ENCODE measurements at regions not wholly inside any gene's neighbourhood (a gene's known extent, or its start where the extent isn't known, plus 50 kb on each side); places are given as distances from the start of the nearest gene placed in this dataset.

- no peak for TF ChIP-seq EZH2phosphoT487 (IDR thresholded peaks at IDR 0.05; ENCODE audit: low read depth)
- no peak for TF ChIP-seq CTCF (IDR thresholded peaks at IDR 0.05; ENCODE audit: low read depth, low read length)
- H3K27me3 ChIP-seq (ENCODE audit: low read depth, low read length): peaks cover 22% of the 10 kb centered on the region; the same call in 1 of the 2 replicates
- H3K9me3 ChIP-seq (ENCODE audit: insufficient read depth, low read length): no peaks in the 10 kb centered on the region
- H3K79me2 ChIP-seq (ENCODE audit: low read length): no peaks in the 10 kb centered on the region
- no peaks in the 10 kb centered on the region for H3K36me3 ChIP-seq (replicated peaks; ENCODE audit: low read depth, low read length)
- H3K27ac ChIP-seq (ENCODE audit: low read length): no peak overlapping the region
- H3K4me2 ChIP-seq (ENCODE audit: low read length): no peak overlapping the region
- no peak overlapping the region for H3K9ac ChIP-seq (ENCODE audit: low read length)
- no peaks in the 10 kb centered on the region for H3K4me1 ChIP-seq (ENCODE audit: low read length)
- no peaks in the 10 kb centered on the region for H4K20me1 ChIP-seq (ENCODE audit: insufficient read depth, low read length)
- H2AFZ ChIP-seq (ENCODE audit: low read depth, low read length): no peak overlapping the region
- no peak overlapping the region for H3K4me3 ChIP-seq (ENCODE audit: low read length)
Measured at GRCh38 chr6:6521961-6522482, 66.5 kb upstream of the LY86 start.

DNA sequence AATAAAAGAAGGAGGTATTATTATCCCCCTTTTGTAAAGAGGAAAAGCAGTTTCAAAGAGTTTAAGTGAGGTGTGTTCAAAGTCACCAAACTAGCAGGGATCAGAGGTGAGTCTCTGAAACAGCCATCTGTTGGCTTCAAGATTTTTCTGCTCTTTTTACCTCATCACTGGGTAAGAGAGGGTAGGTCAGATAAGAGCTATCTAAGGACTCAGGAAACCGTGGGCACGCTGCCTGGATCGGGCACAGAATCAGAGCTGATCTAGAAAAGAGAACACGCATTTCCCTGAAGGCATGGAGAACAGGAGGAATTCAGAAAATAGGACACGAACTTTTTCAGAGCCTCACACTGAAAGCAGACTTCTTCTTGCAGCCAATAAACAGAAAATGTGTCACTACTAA lies 65.8 kb upstream of the LY86 start:
- H3K4me3 ChIP-seq (ENCODE audit: low read length): no peak overlapping the region
- H3K4me2 ChIP-seq (ENCODE audit: low read length): no peak overlapping the region
- H3K27me3 ChIP-seq (ENCODE audit: low read depth, low read length): peaks cover 16% of the 10 kb centered on the region; the same call in 1 of the 2 replicates
- H3K4me1 ChIP-seq (ENCODE audit: low read length): no peaks in the 10 kb centered on the region
- H2AFZ ChIP-seq (ENCODE audit: low read depth, low read length): no peak overlapping the region
- no peaks in the 10 kb centered on the region for H3K9me3 ChIP-seq (ENCODE audit: insufficient read depth, low read length)
- H3K79me2 ChIP-seq (ENCODE audit: low read length): no peaks in the 10 kb centered on the region
- H3K36me3 ChIP-seq (replicated peaks; ENCODE audit: low read depth, low read length): no peaks in the 10 kb centered on the region
- H3K9ac ChIP-seq (ENCODE audit: low read length): no peak overlapping the region
- no peak for TF ChIP-seq EZH2phosphoT487 (IDR thresholded peaks at IDR 0.05; ENCODE audit: low read depth)
- no peak for TF ChIP-seq CTCF (IDR thresholded peaks at IDR 0.05; ENCODE audit: low read depth, low read length)
- H3K27ac ChIP-seq (ENCODE audit: low read length): no peak overlapping the region
- no peaks in the 10 kb centered on the region for H4K20me1 ChIP-seq (ENCODE audit: insufficient read depth, low read length)

GRCh38 chr6:6524951-6525350 lies 63.6 kb upstream of the LY86 start:
- H4K20me1 ChIP-seq (ENCODE audit: insufficient read depth, low read length): no peaks in the 10 kb centered on the region
- TF ChIP-seq CTCF (IDR thresholded peaks at IDR 0.05; ENCODE audit: low read depth, low read length): no peak
- TF ChIP-seq EZH2phosphoT487 (IDR thresholded peaks at IDR 0.05; ENCODE audit: low read depth): no peak
- no peaks in the 10 kb centered on the region for H3K36me3 ChIP-seq (replicated peaks; ENCODE audit: low read depth, low read length)
- H3K27ac ChIP-seq (ENCODE audit: low read length): no peak overlapping the region
- no peak overlapping the region for H3K4me3 ChIP-seq (ENCODE audit: low read length)
- H2AFZ ChIP-seq (ENCODE audit: low read depth, low read length): no peak overlapping the region
- no peaks in the 10 kb centered on the region for H3K79me2 ChIP-seq (ENCODE audit: low read length)
- no peaks in the 10 kb centered on the region for H3K4me1 ChIP-seq (ENCODE audit: low read length)
- no peak overlapping the region for H3K4me2 ChIP-seq (ENCODE audit: low read length)
- H3K9me3 ChIP-seq (ENCODE audit: insufficient read depth, low read length): no peaks in the 10 kb centered on the region
- peaks cover 11% of the 10 kb centered on the region; the same call in 1 of the 2 replicates for H3K27me3 ChIP-seq (ENCODE audit: low read depth, low read length)
- H3K9ac ChIP-seq (ENCODE audit: low read length): no peak overlapping the region

DNA sequence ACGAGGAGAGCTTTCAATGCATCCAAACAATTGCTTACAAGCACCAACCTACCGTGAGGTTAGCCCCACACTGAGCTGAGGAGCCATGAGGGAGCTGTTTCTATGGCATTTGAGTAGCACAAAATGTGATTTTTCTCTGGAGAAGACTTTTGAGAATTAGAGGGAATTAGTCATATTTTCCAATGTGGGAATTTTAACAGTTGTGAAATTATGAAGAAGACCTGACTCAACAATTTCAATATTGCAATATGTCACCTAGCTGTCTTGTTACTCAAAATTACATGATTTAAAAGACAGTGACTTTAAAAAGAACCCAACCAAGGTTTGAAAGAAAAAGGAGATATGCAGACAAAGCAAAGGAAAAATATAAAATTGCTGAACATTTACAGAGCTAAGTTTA lies 62.6 kb upstream of the LY86 start:
- no peak overlapping the region for H3K27ac ChIP-seq (ENCODE audit: low read length)
- H3K79me2 ChIP-seq (ENCODE audit: low read length): no peaks in the 10 kb centered on the region
- no peaks in the 10 kb centered on the region for H3K9me3 ChIP-seq (ENCODE audit: insufficient read depth, low read length)
- H3K4me3 ChIP-seq (ENCODE audit: low read length): no peak overlapping the region
- H3K9ac ChIP-seq (ENCODE audit: low read length): no peak overlapping the region
- no peaks in the 10 kb centered on the region for H3K4me1 ChIP-seq (ENCODE audit: low read length)
- H3K36me3 ChIP-seq (replicated peaks; ENCODE audit: low read depth, low read length): no peaks in the 10 kb centered on the region
- no peak overlapping the region for H3K4me2 ChIP-seq (ENCODE audit: low read length)
- no peaks in the 10 kb centered on the region for H4K20me1 ChIP-seq (ENCODE audit: insufficient read depth, low read length)
- no peak for TF ChIP-seq EZH2phosphoT487 (IDR thresholded peaks at IDR 0.05; ENCODE audit: low read depth)
- TF ChIP-seq CTCF (IDR thresholded peaks at IDR 0.05; ENCODE audit: low read depth, low read length): no peak
- H2AFZ ChIP-seq (ENCODE audit: low read depth, low read length): no peak overlapping the region
- H3K27me3 ChIP-seq (ENCODE audit: low read depth, low read length): peaks cover 16% of the 10 kb centered on the region; the same call in 1 of the 2 replicates
